Fibroblast of lung (primary cell): ENCODE measurements at regions not wholly inside any gene's neighbourhood (a gene's known extent, or its start where the extent isn't known, plus 50 kb on each side); places are given as distances from the start of the nearest gene placed in this dataset.

Source experiments
- DNase-seq, 2 donors: peaks; one replicate each; pipeline versions ENCODE4 v3.0.0 to v3.0.0-alpha.2; 2010; ENCODE audit warnings: low read depth in 2 of 2
- H2AFZ ChIP-seq: 2 replicates; pipeline ENCODE4 v1.5.1; 2012; ENCODE audit warnings: low read length, control low read depth, inconsistent platforms
- H3K27ac ChIP-seq: 2 replicates; pipeline ENCODE4 v1.5.1; 2011; ENCODE audit warnings: low read length, control low read depth; ENCODE audit not compliant: insufficient read depth
- H3K27me3 ChIP-seq: 2 replicates; pipeline ENCODE4 v1.5.1; 2011; ENCODE audit warnings: mild to moderate bottlenecking, low read length; ENCODE audit not compliant: control insufficient read depth, insufficient read depth
- H3K36me3 ChIP-seq: 2 replicates; pipeline ENCODE4 v1.5.1; 2011; ENCODE audit warnings: low read length; ENCODE audit not compliant: control insufficient read depth, insufficient read depth
- H3K4me1 ChIP-seq: 2 replicates; pipeline ENCODE4 v1.5.1; 2011; ENCODE audit warnings: low read length; ENCODE audit not compliant: control insufficient read depth, insufficient read depth; ENCODE audit errors: extremely low read depth
- H3K4me2 ChIP-seq: 2 replicates; pipeline ENCODE4 v1.5.1; 2011; ENCODE audit warnings: low read length, control low read depth; ENCODE audit not compliant: insufficient read depth; ENCODE audit errors: extremely low read depth
- H3K4me3 ChIP-seq, 4 experiments: fragments of 200-600 bp in 1 of 4; sonication (generic) in 1 of 4; replicated peaks in 1 of 4; 2 replicates each; pipeline ENCODE4 v1.5.1; 2011 to 2016; ENCODE audit warnings: low read length in 4 of 4, low read depth in 3 of 4, mild to moderate bottlenecking in 3 of 4, control low read depth in 2 of 4, inconsistent platforms in 1 of 4, mixed read lengths in 1 of 4; ENCODE audit not compliant: insufficient read depth in 1 of 4; ENCODE audit errors: control extremely low read depth in 1 of 4
- H3K79me2 ChIP-seq: 2 replicates; pipeline ENCODE4 v1.5.1; 2012; ENCODE audit warnings: mild to moderate bottlenecking, low read length, inconsistent platforms; ENCODE audit not compliant: control insufficient read depth, insufficient read depth
- H3K9ac ChIP-seq: 2 replicates; pipeline ENCODE4 v1.5.1; 2011; ENCODE audit warnings: mild to moderate bottlenecking, low read length, control low read depth; ENCODE audit not compliant: insufficient read depth
- H3K9me3 ChIP-seq: 2 replicates; pipeline ENCODE4 v1.5.1; 2012; ENCODE audit warnings: low read depth, low read length; ENCODE audit not compliant: control insufficient read depth, insufficient read depth
- H4K20me1 ChIP-seq: 2 replicates; pipeline ENCODE4 v1.5.1; 2011; ENCODE audit warnings: low read length; ENCODE audit not compliant: control insufficient read depth, insufficient read depth; ENCODE audit errors: extremely low read depth
- CTCF ChIP-seq, 2 donors: IDR thresholded peaks in 1 of 2; conservative IDR thresholded peaks in 1 of 2; 1 replicate in 1 of 2; 2 replicates in 1 of 2; pipeline ENCODE4 v1.5.1; 2011 to 2012; ENCODE audit warnings: low read length in 2 of 2, control low read depth in 1 of 2, inconsistent platforms in 1 of 2, low read depth in 1 of 2, mild to moderate bottlenecking in 1 of 2
- EZH2 ChIP-seq: IDR thresholded peaks from 2 replicates; pipeline ENCODE4 v1.5.1; 2012; ENCODE audit warnings: low read length, control low read depth, mild to moderate bottlenecking; ENCODE audit errors: missing control alignments

GRCh38 chr1:14403961-14404645, 194.4 kb upstream of the KAZN start:
- Histone ChIP-seq H3K9me3 (no peaks in the 10 kb centered on the region), H3K79me2 (no peaks in the 10 kb centered on the region), H3K4me2 (no peak overlapping the region), H4K20me1 (no peaks in the 10 kb centered on the region), H3K27ac (no peak overlapping the region), H2AFZ (no peak overlapping the region), H3K4me1 (no peaks in the 10 kb centered on the region), H3K4me3 (no peak overlapping the region), H3K9ac (no peak overlapping the region), H3K27me3 (no peaks in the 10 kb centered on the region), H3K36me3 (no peaks in the 10 kb centered on the region)
- TF ChIP-seq CTCF (conservative IDR thresholded peaks at IDR 0.05 in 1 of 2, IDR thresholded peaks at IDR 0.05 in 1 of 2; ENCODE audit: low read depth in 1 of 2, low read length in 2 of 2), result no peak
- TF ChIP-seq EZH2, result no peak
- DNase-seq, result no peak

- Histone ChIP-seq H3K27me3 (no peaks in the 10 kb centered on the region), H3K79me2 (no peaks in the 10 kb centered on the region), H3K9me3 (no peaks in the 10 kb centered on the region), H3K4me3 (no peak overlapping the region), H3K36me3 (no peaks in the 10 kb centered on the region), H3K4me2 (no peak overlapping the region), H3K4me1 (no peaks in the 10 kb centered on the region), H3K9ac (no peak overlapping the region), H4K20me1 (no peaks in the 10 kb centered on the region), H2AFZ (no peak overlapping the region), H3K27ac (no peak overlapping the region)
- TF ChIP-seq CTCF (conservative IDR thresholded peaks at IDR 0.05 in 1 of 2, IDR thresholded peaks at IDR 0.05 in 1 of 2; ENCODE audit: low read depth in 1 of 2, low read length in 2 of 2), result no peak
- DNase-seq, result no peak
These were observed 193.6 kb upstream of the KAZN start for GRCh38 chr1:14404862-14405301.

GRCh38 chr1:14412235-14412634, 186.2 kb upstream of the KAZN start:
- no peak for DNase-seq
- no peaks in the 10 kb centered on the region for H3K9me3 ChIP-seq
- no peak overlapping the region for H3K9ac ChIP-seq
- TF ChIP-seq EZH2 (no peak), CTCF (conservative IDR thresholded peaks at IDR 0.05 in 1 of 2, IDR thresholded peaks at IDR 0.05 in 1 of 2; ENCODE audit: low read depth in 1 of 2, low read length in 2 of 2) (no peak)
- no peaks in the 10 kb centered on the region for H3K79me2 ChIP-seq
- H4K20me1 ChIP-seq, result no peaks in the 10 kb centered on the region
- no peak overlapping the region for H2AFZ ChIP-seq
- no peak overlapping the region for H3K27ac ChIP-seq
- H3K27me3 ChIP-seq, result no peaks in the 10 kb centered on the region
- H3K4me3 ChIP-seq, result no peak overlapping the region
- H3K36me3 ChIP-seq, result no peaks in the 10 kb centered on the region
- no peaks in the 10 kb centered on the region for H3K4me1 ChIP-seq
- no peak overlapping the region for H3K4me2 ChIP-seq
